ENCODE measurements at regions not wholly inside any gene's neighbourhood (a gene's known extent, or its start where the extent isn't known, plus 50 kb on each side); places are given as distances from the start of the nearest gene placed in this dataset.
"Not testable (repeated sequence)": the region's sequence is repeated elsewhere in the genome, so short reads cannot be mapped to it uniquely, and the experiment has no call there.

DNA sequence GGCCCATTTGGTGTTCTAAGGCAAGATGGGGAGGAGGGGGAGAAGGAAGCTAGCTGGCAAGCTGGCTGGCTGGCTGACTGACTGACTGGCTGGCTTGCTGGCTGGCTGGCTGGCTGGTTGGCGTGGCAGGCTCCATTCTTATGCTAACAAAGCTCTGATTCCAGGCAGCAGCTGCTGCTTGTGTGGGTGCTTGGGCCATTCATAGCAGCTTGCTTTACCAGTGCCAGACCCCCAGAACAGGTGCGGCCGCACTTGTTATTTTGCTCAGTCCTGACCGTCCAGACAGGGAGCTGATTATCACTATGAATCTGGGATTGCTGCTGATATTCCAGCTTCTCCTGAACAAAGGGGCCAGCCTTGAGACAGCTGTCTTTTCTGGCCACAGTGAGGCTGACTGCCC lies 131.2 kb upstream of the PAK3 start:
- DNase-seq (ENCODE audit: low spot score): no peak

DNA sequence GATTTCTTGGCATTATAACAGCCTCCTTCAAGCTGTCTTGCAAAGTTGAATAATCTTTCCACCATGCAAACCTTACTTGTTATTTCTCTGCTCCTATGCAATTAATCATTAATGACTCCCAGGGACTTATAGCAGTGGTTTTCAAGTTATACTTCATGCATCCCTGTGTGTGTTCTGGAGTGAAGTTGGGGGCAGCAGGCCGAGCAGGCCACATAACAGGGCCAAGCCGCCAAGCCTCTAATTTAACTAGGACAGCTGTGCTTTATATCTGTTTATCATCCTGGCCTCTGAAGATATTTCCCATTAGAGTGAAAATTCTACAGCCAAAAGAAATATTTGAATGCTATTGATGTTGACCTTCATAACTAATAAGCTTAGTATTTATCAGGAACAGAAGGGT lies 133.5 kb upstream of the PAK3 start:
- no peak for DNase-seq (ENCODE audit: low spot score)

DNA sequence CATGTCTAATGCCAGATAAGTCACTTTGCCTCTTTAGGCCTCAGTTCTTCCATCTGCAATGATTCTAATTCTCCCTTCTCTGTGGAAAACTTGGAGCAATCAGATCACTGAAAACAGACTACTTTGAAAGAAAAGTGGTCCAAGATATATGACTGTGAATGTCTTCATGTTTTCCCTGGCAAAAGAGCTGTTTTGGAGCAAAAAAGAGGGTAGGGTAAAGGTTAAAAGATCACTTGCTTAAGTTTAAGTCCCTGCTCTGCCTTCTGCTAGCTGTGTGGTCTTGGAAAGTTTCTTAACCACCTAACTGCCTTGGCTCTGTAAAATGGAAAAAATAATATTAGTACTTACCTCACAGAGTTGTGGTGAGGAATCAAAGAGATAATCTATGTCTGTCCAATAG lies 140.3 kb upstream of the PAK3 start:
- no peak for DNase-seq (ENCODE audit: low spot score)

DNA sequence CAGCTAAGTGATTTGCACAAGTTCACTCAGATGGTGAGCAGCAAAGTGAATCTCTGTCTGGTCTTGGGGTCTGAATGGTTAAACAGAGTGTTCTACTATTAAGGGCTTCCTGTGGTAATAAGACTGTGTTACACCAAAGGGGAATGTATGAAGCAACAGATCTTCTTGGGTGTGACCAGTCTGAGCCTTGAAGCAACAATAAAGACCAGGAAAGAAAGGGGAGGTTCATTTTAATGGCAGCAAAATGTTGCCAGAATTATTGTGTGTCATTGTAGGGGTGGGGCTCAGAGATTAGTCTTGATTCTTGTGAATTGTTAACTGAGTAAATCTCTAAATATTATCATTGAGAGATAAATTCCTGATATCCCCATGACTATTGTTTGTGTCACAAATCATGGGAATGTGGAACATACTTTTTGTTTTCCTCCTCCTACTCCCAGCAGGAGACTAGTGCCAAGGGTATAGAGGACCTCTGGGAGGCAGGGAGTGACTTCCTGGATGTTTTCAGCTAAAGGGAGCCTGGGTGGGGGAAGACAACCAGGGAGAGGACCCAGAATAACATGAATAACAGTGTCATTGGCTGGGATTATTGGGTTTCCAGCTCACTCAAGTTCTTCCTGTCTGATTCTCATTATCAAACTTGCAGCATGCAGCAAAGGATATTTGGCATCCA lies 141.4 kb upstream of the PAK3 start:
- DNase-seq (ENCODE audit: low spot score): no peak

DNA sequence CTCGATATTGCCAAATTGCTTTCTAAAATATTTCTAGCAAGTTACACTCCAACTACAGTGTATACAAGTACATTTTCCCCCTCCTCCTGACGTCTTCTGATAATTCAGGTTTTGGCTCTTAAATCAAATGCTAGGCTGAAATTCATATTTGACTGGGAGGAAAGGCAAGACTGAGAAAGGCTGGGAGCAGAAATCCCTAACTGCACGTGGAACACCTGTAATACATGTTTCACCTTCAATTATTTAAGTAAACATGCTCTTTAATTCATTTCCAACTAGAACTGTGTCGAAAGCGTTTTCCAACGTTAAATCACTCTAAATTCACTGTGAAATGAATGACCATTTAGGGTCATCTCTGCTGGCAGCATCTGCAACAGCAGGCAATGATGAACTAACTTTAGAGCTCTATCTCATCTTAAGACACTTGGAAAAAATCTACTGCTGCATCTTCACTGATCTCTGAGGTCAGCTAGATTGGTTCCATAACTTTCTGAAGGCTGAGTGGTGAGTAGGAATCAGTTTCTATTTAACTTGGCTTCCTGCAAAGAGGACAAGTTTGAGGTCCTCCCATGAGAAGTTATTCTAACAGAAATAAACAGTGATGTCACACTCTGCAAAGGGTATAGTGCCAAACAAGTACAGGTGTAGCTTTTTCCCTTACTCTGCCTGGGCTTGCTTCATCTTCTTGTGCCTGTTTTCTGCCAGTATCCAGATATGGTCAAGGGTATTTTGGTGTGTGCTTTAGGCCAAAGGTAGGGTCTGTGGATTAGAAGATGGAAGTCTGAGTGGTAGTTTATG lies 144.3 kb upstream of the PAK3 start:
- no peak for DNase-seq (ENCODE audit: low spot score)

DNA sequence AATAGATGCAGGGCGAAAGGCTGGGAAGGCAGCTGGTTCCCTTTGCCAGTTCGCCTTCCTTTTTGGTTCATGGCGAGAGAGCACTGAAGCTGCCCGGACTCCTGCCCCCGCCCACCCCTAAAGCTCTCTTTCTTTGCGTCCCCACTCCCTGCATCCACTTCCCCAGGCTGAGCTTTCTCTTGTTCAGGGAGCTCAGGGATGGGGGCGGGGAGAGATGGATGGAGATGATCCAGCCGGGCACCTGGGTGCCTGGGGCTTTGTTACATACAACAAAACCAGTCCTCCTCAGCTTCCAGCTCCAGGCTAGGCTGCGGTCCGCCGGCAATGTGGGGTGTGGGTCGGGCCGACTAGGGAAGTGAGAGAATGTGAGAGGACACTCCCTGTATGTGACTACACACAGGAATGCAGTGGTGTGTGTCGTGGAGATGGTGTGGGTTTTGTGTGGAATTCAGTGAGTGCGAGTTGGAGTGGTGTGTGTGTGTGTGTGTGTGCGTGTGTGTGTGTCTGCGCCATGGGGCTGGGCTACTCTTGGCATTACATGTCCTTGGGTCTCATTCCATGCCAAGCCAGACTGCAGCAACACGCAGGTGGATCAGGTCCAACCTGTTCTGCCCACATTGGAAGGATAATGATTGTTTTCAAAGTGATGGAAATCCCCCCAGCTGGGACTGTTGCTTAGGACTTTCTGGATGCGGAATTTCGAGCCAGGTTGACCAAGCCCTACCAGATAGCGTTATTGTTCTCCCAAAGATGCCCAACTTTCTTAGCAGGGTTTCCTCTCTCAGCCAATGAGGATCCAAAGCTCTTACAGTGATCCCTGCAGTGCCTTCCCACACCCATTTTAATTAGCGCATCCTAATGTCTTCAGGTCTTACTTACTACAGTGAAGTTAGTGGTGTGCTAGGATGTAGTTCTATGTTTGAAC lies 149.4 kb upstream of the CHRDL1 start:
- no peak for DNase-seq (ENCODE audit: low spot score)

DNA sequence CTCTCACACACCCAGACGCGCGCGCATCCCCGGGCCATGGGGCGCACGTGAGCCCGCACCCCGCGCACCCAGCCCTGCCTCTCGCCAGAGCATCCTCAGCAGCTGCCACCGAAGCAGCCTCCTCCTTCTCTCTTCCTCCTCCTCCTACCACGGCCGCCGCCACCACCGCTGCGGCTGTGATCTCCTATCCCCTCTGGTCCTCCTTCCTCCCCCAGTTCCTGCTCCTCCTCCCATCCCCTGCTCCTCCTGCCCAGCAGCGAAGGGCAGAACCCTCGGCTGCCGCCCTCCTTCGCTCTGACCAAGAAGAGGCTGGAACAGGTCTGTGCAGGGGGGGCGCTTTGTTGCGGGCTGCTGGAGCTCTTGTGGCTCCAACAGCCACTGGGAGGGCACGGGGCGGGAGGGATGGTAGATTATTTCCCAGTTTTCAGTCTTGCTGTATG lies 148.7 kb upstream of the CHRDL1 start:
- no peak for DNase-seq (ENCODE audit: low spot score)

DNA sequence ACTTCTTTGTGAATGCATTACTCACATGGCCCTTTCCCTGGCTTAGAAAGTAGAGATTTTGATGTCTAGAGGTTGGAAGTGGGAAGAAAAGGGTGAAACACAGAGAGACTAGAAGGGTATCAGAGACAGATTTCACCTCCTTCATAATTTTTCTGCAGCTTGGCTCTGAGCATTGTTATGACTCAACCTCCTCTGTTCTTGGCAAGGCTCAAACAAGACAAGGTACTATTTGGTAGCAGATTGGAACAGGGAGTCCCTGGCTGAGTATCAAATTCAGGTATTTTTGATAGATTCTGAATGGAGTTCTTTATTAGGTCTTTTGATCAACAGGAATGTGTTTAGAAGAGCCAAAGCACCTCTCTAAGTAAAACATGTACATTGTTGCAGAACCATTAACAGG lies 146.3 kb upstream of the CHRDL1 start:
- no peak for DNase-seq (ENCODE audit: low spot score)

DNA sequence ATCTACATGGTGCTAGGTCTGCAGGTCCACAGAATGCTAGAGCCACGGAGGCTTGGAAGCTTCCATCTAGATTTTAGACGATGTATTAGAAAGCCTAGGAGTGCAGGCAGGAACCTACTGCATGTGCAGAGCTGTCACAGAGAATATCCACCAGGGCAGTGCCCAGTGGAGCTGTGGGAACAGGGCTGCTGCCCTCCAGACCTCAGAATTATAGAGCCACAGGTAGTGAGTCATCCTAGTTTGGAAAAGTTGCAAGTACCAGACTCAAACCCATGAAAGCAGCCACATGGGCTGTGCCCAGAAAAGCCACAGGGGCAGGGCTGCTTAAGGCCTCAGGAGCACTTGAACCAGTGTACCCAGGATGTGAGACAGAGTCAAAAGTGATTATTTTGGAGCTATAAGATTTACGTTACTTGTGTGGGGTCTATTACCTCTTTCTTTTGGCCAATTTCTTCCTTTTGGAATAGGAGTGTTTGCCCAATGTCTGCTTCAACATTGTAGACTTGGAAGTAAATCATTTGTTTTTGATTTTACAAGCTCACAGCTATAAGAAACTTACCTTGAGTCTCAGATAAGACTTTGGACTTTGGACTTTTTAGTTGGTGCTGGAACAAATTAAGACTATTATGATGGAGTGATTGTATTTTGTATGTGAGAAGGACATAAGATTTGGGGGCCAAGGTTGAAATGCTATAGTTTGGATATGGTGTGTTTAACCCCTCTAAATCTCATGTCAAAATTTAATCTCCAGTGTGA lies 143.5 kb upstream of the CHRDL1 start:
- no peak for DNase-seq (ENCODE audit: low spot score)

DNA sequence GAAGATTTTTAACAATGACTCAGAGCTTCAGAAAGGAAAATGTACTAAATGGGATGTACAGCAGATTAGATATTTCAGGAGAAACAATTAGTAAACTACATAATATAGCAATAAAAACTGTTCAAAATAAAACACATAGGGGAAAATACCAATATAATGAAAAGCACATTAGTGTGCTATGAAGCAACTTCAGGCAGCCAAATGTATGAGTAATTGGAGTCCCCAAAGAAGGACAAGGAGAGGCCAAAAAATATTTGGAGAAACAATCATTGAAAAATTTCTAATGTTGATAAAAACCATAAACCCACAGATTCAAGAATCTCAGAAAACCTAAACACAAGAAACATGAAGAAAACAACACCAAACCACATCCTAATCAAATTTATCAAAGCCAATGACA lies 129.3 kb upstream of the CHRDL1 start:
- no peak for DNase-seq (ENCODE audit: low spot score)

DNA sequence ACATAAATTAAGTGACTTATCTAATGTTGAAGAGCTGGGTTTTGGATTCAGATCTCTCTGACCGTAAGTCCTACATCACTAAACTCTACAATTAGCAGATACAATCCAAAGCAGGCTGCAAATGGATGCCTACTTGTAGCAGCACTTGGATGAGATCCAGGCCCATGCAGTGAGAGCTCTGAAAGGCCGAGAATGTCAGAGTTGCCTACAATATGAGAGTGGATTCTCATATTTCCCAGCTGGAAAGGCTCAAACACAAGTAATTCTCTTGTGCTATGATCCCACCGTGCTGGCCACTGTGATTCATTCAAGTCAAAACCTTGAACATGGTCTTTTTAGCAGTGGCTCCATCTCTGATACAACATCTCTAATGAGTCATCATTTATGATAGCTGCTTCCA lies 125.4 kb upstream of the CHRDL1 start:
- no peak for DNase-seq (ENCODE audit: low spot score)

DNA sequence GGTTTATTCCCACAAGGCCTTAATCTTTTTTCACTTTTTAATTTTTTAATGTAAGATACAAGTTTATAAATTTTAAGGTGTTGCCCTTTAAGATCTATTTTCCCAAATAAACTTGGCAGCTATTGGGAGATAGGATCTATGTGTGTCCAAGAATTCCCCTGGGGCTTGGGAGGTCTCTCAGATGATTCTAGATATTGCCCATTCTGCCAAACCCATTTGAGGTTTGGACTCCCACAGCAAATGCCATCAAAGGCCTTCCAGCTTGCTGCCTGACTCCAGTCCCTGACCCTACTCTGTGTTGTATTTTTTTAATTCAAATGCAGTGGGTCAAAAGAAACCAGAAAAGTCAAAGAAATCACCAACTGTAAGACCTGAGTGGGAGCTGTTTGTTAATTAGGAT lies 120.0 kb upstream of the CHRDL1 start:
- no peak for DNase-seq (ENCODE audit: low spot score)

DNA sequence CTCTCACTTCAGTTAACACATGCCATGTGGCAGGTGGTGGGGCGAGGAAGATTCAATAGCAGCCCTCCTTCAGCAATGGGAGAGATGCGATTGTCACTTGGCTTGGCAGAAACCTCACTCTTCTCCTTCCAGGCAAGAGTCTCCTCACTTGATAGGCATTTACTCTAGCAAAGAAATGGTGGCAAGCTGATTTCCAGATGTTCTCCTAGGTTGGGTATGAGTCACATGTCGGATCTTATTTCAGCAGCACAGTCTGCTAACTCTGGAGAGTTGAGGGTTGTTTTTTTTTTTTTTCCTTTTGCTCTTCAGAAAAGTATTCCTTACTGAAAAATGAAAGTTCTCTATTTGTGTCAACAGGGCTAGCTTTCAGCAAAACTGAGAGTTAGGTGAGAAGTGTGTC lies 119.5 kb upstream of the CHRDL1 start:
- peak; percentile 37 for DNase-seq (ENCODE audit: low spot score)

DNA sequence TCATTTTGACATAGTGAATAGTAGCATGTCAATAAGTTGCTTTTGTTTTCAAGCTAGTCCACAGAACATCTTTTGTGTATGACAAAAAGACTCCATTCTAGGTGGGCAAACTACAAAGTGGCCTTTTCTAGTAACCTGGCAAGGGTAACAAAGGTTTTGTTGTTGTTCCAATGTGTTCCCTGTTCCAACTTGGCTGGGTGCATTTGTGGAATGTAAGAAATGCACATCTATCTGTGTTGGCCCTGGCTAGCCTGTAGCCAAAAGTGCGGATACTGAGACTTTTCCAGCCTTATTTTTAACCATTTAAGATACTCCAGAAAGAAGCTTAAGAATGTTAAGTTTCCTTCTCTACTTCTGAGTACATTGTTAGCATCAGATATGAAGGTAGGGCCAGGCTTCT lies 118.7 kb upstream of the CHRDL1 start:
- no peak for DNase-seq (ENCODE audit: low spot score)

DNA sequence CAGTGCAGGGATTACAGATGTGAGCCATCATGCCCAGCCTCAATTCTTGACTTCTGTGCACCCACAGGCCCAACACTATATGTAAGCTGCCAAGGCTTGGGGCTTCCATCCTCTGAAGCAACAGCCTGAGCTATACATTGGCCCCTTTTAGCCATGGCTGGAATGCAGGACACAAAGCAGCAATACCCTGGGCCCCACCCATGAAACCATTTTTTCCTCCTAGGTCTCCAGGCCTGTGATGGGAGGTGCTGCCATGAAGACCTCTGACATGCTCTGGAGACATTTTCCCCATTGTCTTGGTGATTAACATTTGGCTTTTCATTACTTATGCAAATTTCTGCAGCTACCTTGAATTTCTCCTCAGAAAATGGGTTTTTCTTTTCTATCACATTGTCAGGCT lies 109.1 kb upstream of the CHRDL1 start:
- DNase-seq (ENCODE audit: low spot score): not testable (repeated sequence)

DNA sequence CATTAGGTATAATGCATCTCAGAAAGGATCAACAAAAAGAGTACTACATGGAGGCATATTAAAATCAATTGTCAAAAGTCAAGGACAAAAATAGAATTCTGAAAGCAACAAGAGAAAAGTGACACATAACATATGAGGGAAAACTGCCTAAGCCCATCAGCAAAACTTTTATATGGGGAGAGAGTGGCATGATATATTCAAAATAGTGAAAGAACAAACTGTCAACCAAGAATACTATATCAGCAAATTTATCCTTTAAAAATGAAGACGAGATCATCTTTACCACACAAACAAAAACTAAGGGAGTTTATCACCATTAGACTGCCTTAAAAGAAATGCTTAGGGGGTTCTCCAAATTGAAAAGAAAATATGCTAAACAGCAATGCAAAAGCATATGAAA lies 86.4 kb upstream of the CHRDL1 start:
- no peak for DNase-seq (ENCODE audit: low spot score)

DNA sequence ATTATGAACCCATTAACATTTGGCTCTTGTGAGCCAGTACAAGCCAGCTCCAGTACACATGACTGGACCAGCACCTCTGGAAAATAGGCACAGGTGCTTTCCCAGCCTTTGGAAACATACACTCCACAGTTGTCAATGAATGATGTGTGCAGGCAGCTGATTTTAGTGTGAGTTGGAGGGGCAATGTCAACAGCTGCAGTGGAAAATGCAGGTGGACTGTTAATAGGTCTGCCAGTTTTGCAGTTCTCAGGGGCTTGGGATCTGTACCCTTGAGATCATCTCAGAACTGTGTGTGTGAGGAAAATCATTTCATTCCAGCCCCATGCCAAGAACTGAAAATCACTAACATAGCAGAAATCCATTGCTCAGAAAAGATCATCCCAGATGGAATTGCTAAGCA lies 81.7 kb upstream of the CHRDL1 start:
- DNase-seq (ENCODE audit: low spot score): no peak

DNA sequence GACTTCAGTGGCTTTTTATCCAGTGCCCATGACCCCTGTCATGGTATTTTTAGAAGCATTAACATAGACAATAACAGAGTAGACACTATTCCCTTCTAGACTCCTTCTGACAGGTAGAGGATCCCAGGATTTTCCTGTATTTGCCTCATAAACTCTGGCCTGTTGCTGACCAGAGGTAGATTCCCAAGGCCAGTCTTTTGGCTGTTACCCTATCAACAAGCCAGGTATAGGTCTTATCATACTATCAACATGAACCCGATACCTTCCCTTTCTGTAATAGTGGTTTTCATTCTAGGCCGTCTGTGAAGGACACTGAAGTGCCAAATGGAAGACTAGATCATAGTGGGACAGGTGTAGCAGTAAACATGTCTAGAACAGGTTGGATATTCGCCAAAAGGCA lies 76.2 kb upstream of the CHRDL1 start:
- no peak for DNase-seq (ENCODE audit: low spot score)

DNA sequence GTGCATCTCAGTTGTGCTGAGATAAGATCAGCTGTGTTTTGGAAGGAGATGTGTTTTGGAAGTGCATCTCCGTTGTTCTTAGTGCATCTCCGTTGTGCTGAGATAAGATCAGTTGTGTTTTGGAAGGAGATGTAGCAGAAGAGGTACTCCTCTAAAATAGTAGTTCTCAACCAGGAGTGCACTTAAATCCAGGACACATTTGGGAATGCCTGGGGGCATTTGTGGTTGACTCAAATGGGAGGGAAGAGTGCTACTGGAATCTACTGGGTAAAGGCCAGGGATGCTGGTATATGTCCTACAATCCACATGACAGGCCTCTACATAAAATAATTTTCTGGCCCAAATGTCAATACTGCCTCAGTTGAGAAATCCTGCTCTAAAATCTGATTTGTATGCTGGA lies 70.8 kb upstream of the CHRDL1 start:
- DNase-seq (ENCODE audit: low spot score): no peak

DNA sequence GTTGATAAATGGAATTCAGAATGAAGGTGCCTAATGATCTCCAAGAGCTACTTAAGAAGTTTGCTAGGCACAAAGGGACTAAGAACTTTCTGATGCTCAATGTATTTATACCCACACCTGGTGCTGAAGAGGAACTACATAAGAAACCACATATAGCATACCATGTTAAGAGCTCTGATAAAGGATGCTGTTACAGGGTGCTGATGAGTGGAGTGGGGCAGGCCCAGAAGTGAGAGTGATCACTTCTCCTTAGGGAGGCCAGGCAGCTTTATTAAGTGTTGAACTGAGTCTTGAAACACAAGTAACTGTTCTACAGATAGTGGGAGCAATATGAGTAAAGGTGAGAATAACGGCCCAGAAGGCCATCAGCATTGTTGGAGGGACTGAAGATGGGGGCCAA lies 68.3 kb upstream of the CHRDL1 start:
- no peak for DNase-seq (ENCODE audit: low spot score)

DNA sequence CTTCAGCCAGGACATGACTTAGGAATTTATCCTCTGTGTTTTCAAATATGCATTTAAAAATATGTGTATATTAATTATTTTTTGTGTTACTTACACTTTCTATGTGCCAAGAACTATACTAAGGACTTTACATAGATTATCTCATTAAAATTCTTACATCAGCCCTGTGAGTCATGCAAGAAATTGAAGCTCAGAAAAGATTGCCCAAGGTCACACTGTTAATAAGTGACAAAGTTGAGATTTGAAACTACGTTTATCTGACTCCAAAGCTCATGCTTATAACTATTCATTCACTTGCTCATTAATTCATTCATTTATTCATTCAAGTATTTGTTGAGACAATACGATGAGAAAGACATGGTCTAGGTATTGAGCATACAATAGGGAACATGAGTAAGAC lies 62.9 kb upstream of the CHRDL1 start:
- no peak for DNase-seq (ENCODE audit: low spot score)

DNA sequence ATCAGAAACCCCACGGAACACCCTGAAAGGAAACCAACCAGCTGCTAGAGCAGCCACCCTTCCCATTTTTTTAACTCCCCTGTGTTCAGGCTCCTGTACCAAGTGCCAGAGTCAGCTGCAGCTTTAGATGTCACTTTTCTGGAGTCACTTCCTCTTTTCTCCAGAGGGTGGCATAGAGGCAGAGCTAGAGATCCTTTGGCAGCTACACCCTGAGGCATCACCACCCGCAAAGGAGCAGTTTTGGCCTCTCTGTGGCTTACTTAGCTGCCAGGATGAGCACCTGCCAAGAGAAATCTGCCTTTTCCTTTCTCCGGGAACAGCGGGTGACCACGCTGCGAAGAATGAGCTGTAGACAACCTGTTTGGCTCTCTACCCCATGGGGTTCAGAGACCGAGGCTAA lies 58.0 kb upstream of the CHRDL1 start:
- DNase-seq (ENCODE audit: low spot score): peak; percentile 18

Measured in AG08396 (cell line).